HG03442 (cell line): ENCODE measurements at regions not wholly inside any gene's neighbourhood (a gene's known extent, or its start where the extent isn't known, plus 50 kb on each side); places are given as distances from the start of the nearest gene placed in this dataset.

Experiments used
- ATAC-seq: cut with Tn5 transposase; IDR thresholded peaks from one replicate; pipeline ENCODE4 v1.9.1; 2021; ENCODE audit warnings: mild to moderate bottlenecking, moderate library complexity; ENCODE audit not compliant: unreplicated experiment

GRCh38 chr7:106774768-106775551 is 90.1 kb upstream of the PIK3CG start:
- ATAC-seq: no peak

DNA sequence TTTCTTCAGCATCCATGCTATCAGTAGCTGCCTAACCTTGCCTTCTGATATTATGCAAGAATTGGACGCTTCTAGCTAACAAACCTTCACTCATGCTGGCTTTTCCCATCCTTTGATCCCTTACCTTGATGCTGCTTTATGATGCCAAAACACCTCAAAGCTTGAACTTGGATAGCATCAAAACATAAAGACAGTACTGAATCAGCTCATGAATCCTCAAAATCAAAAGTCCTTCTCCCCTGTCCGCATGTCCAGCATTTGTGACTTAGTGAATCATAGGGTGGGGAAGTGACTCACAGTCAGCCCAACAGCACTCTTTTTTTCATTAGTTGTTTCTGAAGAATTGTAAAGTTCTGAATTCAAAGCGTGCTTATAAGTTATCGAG is 89.5 kb upstream of the PIK3CG start:
- ATAC-seq: no peak

DNA sequence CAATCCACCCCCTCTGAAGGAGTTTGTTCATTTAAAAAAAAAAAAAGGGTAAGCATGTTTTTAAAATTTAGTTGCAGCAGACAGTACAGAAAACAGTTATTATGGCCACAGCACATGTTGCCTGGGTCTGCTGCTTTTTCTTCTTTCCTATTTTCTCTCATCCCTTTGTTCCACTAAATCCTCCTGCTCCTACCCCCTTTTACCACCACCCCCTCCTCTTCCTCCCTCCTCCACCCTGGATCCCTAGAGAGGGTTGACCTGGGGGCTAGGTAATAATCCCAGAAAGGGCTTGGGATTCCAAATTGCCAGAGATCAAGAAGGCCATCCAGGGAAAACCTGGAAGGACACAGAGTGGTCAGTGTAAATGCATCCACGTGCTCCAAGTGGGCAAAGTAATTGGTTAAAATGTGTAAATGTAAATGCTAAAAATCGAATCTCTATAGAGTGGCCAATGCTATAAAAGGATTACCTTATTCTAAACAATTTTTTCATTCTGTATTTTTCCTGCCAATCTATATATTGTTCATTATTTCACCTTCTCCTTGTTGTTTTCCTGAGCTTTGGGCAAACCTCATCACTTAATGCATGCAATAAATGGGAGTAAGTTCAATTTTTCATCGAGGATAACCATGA is 89.0 kb upstream of the PIK3CG start:
- no peak for ATAC-seq

- ATAC-seq: no peak
Observed at GRCh38 chr7:106776618-106777347, 88.3 kb upstream of the PIK3CG start.

DNA sequence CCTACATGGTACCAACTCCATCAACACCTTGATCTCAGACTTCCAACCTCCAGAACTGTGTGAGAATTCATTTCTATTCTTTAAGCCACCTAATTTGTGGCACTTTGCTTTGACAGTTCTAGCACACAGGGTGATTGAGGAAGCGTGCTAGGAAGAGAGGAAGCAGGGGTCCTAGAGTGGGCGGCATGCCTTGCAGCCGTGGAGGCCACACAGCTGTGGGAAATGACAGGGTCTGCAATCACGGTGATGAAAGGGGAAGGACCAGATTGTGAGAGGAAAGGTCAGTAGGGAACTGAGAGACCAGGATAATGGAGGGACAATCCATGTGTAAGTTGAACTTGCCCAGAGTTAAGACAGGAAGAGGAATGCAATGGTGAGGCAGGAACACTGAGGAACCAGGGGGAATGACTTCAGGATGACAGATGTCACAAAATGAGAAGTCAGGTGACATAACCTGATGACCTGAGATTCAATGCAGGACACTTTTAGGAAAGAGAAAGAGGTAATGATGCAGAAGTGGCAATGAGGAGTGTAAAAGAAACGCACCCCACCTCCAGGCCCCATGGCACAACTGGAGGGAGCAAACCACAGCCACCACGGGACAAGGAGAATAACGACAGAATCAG is 87.3 kb upstream of the PIK3CG start:
- no peak for ATAC-seq

- ATAC-seq: no peak
Observed at GRCh38 chr7:106778656-106779250, 86.3 kb upstream of the PIK3CG start.

DNA sequence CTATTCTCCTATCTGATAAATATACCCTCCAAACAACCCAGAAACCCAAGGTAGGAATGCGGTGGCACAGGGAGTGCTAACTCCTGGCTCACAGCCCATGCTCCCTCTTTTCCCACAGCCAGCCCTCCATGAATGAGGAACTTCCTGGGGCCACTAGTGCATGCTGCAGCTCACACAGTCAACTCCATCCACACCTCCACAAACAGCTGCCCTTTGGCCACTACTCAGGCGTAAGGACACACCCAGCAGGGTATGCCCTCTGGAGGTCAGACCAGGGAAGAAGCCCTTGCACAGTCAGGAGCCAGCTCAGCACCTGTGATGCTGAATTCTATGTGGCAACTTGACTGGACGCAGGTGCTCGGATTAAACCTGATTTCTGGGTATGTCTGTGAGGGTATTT is 85.2 kb upstream of the PIK3CG start:
- no peak for ATAC-seq

- ATAC-seq: no peak
Observed at GRCh38 chr7:106781007-106781406, 84.1 kb upstream of the PIK3CG start.

- no peak for ATAC-seq
Observed at GRCh38 chr7:106781828-106782544, 83.1 kb upstream of the PIK3CG start.

DNA sequence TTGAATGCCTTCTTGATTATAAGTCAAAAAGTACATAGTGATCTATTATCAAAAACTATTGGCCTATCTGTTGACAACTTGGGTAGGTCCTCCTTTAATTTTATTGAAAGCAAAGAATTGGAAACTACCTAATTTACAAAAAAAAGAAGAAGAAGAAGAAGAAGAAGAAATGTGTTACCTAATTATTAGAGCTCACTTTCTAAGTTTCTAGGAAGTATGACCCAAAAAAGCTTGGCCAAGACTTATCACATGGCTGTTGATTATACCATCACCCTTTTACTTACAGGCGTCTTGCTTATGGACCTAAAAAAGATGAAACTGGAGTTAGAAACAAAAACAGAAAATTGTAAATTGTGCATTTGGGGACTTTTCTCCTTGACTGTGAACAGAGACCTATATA is 81.8 kb upstream of the PIK3CG start:
- ATAC-seq: no peak

DNA sequence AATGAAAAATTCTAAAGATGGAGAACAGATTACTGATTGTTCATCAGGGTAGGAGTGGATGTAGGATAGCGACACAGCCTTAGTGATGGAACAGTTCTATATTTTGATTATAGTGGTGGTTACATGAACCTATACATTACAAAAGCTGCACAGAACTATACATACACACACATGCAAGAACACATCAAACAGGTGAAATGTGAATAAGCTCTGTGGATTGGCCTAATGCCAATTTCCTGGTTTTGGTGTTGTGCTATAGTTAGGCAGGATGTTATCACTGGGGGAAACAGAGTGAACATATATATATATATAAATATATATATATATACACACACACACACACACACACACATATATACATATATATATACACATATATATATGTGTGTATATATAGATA is 76.4 kb upstream of the PIK3CG start:
- no peak for ATAC-seq

DNA sequence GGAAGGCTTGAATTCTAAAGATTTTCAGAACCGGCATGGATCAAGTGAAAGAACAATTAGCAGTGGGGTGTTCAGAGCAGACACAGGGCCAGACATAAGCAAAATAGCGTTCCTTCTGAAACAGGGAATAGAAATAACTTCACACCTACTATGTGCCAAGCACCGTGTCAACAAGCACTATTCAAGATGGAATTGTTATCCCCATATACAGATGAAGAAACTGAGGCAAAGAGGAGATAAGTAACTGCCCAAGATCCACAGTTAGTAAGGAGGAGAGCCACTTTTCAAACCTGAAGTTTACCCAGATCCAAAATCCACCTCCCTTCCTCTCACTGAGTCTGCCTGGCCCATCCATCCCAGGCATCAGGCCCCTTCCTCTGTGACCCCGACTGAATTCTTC is 73.6 kb upstream of the PIK3CG start:
- no peak for ATAC-seq

- no peak for ATAC-seq
Observed at GRCh38 chr7:106792233-106792926, 72.7 kb upstream of the PIK3CG start.

DNA sequence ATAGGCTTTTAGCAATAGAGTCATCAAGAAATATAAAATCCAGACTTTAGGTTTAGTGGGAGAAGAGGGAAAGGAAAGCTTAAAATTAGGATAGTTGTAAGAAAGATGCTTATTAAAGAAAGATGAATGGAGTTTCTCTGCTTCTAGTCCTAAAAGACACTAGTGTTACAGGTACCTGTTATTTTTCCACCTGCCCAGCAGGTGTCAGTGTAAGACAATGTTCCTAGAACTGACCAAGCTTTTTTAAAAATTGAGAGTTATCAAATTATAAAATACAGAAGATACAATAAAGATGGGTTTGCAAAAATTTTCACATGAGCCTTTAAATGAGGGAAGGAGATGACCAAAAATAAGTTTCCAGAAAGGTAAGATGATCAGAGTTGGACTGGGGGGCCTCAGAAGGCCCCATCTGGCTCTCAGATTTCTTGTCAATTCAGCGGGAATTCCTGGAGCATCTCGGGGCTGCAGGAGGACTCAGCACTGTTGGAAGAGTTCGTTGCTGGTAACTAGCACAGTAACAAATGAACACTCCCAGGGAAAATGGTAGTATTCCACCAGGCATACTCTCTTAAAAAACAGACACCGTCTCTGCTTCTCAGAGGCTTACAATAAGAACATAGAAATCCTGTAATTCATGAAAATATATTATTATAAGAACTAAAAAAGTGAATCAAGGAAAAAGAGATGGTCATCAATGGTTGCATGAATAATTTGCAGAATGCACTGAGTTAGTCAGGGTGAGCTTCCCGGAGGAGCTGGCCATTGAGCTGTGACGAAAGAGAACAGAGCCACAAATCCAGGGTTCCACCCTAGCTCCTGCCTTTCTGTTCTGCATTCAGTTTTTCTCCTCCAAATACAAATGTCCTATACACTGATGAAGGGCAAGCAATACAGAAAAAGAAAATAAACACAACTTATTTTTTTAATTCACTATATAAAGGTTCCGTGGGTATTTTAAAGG is 71.8 kb upstream of the PIK3CG start:
- no peak for ATAC-seq

GRCh38 chr7:106794276-106795083 is 70.6 kb upstream of the PIK3CG start:
- ATAC-seq: no peak

- ATAC-seq: no peak
Observed at GRCh38 chr7:106795084-106795876, 69.8 kb upstream of the PIK3CG start.

DNA sequence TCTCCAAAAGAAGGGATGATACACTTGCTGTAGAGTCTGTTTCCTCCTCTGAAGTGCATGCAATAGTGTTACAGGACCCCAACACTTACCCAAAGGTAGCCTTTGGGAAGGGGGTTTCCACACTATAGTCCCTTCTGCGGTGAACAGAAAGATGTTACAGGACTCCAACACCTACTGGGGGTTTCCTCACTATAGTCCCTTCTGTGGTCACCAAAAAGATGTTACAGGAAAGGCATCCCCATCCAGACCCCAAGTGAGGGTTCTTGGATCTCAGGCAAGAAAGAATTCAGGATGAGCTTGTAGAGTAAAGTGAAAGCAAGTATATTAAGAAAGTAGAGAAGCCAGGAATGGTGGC is 69.2 kb upstream of the PIK3CG start:
- no peak for ATAC-seq
